ENCODE measurements at regions not wholly inside any gene's neighbourhood (a gene's known extent, or its start where the extent isn't known, plus 50 kb on each side); places are given as distances from the start of the nearest gene placed in this dataset.

- TF ChIP-seq CTCF (IDR thresholded peaks at IDR 0.05 in 4 of 5, conservative IDR thresholded peaks at IDR 0.05 in 1 of 5) (no peak), POLR2A (IDR thresholded peaks at IDR 0.05) (no peak)
These were observed 1015.9 kb downstream of the TLE1 start for GRCh38 chr9:80673496-80673895.
